Esophagus muscularis mucosa (tissue), 4 donors: ENCODE measurements at regions not wholly inside any gene's neighbourhood (a gene's known extent, or its start where the extent isn't known, plus 50 kb on each side); places are given as distances from the start of the nearest gene placed in this dataset.

Source experiments
- EP300 ChIP-seq: sonication (generic); formaldehyde crosslinking; IDR thresholded peaks from one replicate; pipeline ENCODE4 v1.6.1; 2017; ENCODE audit warnings: antibody characterized with exemption
- POLR2A ChIP-seq: fragments of 450-650 bp; IDR thresholded peaks from one replicate; pipeline ENCODE4 v1.6.1; 2017; ENCODE audit warnings: antibody characterized with exemption, moderate library complexity, mild to moderate bottlenecking, low read depth
- TF ChIP-seq, protein P1 (sequence below), 3 experiments: fragments of 200-600 bp in 2 of 3; fragments of 450-650 bp in 1 of 3; sonication (generic) in 2 of 3; IDR thresholded peaks; one replicate each; pipeline ENCODE4 v1.5.1; 2017 to 2019; ENCODE audit warnings: antibody characterized with exemption in 3 of 3, mild to moderate bottlenecking in 2 of 3, moderate library complexity in 1 of 3

DNA sequence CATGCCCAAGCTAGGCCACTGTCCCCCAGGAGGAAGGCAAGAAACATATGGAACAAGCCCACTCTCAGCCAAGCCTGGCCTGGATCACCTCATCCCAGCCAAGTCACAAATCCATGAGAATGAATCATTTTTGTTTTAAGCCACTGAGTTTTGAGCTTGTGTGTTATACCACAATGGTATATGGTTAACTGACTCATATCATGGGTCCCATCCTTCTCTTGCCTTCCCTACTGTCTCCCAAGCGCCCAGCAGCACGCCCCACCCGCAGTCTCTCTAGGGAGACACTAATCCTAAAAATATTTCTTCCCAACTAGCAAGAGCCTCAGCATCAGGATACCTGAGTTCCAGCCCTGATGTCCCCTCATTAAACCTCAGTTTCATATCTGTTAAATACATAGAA lies 248.1 kb downstream of the CDK5RAP2 start:
- TF ChIP-seq, protein P1, sequence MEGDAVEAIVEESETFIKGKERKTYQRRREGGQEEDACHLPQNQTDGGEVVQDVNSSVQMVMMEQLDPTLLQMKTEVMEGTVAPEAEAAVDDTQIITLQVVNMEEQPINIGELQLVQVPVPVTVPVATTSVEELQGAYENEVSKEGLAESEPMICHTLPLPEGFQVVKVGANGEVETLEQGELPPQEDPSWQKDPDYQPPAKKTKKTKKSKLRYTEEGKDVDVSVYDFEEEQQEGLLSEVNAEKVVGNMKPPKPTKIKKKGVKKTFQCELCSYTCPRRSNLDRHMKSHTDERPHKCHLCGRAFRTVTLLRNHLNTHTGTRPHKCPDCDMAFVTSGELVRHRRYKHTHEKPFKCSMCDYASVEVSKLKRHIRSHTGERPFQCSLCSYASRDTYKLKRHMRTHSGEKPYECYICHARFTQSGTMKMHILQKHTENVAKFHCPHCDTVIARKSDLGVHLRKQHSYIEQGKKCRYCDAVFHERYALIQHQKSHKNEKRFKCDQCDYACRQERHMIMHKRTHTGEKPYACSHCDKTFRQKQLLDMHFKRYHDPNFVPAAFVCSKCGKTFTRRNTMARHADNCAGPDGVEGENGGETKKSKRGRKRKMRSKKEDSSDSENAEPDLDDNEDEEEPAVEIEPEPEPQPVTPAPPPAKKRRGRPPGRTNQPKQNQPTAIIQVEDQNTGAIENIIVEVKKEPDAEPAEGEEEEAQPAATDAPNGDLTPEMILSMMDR (IDR thresholded peaks at IDR 0.05), result no peak
- TF ChIP-seq POLR2A, result no peak
- no peak for TF ChIP-seq EP300
